T-helper 2 cell treated with Interferon-gamma antibody and Interleukin-4, amounts not matched to agents 100 ng/mL and 5 ng/mL, for 36 hours (primary cell): ENCODE measurements at regions not wholly inside any gene's neighbourhood (a gene's known extent, or its start where the extent isn't known, plus 50 kb on each side); places are given as distances from the start of the nearest gene placed in this dataset.

Experiments
- intact Hi-C: fragments of 100-400 bp; cut with micrococcal nuclease; formaldehyde crosslinking; loops from one replicate; pipeline ENCODE4 v1.15.1; 2023

DNA sequence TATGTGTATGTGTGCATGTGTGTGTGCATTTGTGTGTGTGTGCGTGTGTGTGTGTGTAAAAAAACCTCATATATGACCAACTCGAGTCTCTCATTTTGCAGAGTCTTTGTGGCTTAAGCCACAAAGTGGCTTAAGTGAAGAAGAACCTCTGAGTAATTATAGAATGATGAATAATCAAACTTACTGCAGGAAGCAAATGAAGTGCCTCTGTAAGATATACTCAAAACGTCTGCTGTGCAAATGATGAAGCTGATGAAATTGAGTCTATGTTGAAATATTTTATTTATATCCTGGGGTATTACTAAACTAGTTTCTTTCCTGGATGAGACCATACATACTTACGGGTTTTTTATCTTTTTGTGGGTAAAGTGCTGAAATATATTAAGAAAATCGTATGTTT, 1198.7 kb downstream of the PCDH7 start:
- intact Hi-C loops, result no loop called here

DNA sequence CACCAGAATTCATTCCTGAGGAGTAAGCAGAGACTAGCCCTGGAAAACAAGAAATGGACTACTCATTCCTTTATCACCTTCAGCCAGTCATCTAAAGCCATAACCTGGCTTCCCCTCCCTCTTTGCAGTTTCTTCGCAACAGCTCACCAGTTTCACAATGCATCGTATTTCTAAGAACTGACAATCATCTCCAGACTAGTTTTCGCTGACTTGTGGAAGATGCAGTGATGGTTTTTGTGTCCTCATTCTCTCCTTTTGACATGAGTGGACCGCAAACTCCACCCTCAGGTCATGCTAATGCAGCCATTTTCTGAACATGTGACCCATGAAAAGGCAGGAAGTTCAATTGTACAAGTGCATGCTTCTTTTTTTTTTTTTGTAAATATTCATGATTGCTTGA, 1203.5 kb downstream of the PCDH7 start:
- intact Hi-C loops, result no loop called here

DNA sequence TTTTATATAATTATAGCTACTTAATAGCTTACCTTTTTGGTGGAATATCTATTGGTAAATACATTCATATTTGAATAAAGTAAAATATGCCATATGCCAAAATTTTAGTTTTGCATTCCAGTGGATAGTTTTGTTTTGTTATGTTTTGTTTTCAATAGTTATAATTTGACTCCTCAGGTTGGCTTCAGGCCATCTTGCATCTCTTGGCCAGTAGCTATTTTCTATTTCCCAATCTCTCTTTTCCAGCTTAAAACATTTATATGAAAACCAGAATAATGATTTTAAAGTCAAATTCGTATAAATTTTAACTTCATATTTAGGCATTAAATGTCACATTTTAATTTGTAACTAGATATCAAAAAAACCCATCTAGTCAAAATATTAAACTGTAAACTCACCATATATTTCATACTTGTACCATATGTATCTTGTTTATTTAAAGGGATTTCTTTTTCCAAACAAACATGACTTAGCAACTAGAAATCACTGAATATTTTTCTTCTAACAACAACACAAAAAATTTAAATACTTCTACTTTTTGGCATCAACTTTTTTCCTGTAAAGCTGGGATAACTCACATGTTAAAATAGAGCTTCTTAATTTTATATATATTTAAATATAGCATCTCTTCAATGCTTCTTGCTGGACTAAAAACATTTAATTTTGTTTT, 1209.6 kb downstream of the PCDH7 start:
- intact Hi-C loops, result no loop called here

DNA sequence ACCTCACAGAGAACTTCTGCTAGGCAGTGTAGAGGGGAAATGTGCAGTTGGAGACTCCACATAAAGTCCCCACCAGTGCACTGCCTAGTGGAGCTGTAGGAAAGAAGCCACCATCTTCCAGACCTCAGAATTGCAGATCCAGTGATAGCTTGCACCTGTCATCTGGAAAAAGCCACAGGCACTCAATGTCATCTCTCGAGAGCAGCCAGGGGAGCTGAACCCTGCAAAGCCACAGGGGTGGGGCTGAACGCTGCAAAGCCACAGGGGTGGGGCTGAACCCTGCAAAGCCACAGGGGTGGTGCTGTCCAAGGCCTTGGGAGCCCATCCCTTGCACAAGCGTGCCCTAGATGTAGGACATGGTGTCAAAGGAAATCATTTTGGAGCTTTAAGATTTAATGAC, 1226.3 kb downstream of the PCDH7 start:
- intact Hi-C loops, result no loop called here

DNA sequence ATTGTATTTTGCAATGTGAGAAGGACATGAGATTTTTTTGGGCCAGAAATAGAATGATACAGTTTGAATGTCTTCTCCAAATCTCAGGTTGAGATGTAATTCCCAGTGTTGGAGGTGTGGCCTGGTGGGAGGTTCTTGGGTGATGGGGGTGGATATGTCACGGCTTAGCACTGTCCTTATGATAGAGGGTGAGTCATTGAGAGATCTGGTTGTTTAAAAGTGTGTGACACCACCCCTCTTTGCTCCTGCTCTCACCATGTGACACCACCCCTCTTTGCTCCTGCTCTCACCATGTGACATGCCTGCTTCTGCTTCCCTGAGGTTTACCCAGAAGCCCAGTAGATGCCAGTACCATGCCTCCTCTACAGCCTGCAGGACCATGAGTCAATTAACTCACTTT, 1226.9 kb downstream of the PCDH7 start:
- intact Hi-C loops, result no loop called here

DNA sequence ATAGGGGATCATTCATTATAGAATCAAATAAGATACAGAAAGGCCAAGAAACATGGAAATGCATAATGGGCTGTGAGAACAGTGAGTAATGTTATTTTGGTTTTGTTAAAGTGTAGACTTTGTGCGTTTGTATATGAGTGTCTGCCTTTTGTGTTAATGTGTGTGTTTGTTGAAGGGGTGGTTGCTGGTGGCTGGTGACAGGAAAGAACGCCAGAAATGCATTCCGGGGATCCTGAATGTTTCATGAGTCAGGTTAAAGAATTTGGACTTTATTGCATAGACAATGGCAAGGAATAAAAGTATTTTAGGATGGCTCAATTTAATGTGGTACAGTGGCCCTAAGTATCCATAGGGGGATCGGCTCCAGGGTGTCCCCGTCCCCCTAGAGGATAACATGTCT, 1228.9 kb downstream of the PCDH7 start:
- intact Hi-C loops, result no loop called here

DNA sequence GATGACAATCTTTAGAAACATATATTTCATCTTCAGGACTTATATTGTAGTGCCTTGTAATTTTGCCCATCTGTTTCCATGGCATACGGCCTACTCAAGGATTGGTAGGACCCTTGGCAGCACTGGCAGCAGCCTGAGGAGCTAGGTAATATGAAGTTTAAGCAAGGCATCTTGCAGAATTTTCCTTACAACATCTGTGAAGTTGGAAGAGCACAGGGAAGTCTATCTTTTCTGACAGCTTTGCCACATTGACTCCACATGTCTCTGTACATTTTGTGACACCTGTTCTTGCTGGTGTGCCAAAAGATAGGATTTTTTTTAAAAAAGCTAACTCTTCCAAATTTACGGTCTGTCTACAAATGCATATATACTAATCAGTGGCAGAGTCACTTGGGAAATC, 1235.2 kb downstream of the PCDH7 start:
- intact Hi-C loops, result no loop called here

DNA sequence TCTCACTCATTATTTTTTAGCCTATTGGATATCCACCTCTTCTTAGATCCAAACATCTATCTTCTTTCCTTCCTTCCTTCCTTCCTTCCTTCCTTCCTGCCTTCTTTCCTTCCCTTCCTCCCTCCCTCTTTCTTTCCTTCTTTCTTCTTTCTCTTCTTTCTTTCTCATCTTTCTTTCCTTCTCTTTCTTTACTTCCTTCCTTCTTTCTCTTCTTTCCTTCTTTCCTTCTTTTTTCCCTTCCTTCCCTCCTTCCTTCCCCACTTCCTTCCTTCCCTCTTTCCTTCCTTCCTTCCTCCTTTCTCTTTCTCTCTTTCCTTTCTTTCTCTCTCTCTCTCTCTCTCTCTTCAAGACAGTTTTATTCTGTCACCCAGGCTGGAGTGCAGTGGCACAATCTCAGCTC, 1239.8 kb downstream of the PCDH7 start:
- intact Hi-C loops, result no loop called here

DNA sequence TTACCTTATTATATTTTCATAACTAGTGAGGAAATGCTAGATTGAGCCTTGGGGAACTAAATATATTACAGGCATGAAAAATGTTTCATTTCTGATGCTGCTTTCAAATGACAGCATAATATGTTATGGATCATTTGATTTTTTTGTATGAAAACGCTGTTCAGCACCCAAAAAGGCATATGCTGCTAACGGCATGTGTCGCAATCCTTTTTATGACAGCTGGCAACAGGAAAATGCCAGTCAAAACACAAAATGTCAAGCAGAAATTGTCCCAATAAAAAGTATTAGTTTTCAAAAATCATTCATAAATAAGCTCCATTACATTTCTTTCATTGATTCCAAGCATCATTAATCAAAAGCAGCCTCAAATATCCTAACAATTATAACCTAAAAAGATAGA, 1244.5 kb downstream of the PCDH7 start:
- intact Hi-C loops, result no loop called here

DNA sequence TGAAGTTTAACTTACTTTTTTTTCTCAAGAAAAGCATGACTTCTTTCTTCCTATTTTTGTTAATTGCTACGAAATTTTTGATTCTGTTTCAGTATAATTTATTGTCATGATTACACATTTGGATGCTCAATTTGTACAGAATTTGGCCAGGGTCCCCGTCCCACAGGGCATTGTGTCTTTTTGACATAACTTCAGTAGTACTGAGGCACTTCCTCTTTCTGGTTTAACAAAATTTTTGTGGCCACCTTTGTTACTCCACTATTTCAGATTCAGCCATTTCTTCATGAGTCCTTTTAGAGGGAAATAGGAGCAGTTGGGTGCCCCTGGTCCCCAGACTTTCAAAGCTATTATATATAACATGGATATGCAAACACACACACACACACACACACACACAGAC, 1248.7 kb downstream of the PCDH7 start:
- intact Hi-C loops, result no loop called here

DNA sequence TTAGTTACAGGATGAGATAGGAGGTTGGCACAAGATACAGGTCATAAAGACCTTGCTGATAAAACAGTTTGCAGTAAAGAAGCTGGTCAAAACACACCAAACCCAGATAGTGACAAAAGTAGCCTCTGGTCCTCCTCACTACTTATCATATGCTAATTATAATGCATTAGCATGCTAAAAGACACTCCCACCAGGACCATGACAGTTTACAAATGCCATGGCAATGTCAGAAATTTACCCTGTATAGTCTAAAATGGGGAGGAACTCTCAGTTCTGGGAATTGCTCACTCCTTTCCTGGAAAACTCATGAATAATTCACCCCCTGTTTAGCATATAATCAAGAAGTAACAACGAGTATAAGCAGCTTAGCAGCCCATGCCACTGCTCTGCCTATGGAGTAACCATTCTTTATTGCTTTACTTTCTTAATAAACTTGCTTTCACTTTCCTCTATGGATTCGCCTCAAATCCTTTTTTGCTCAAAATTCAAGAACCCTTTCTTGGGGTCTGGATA, 1254.4 kb downstream of the PCDH7 start:
- intact Hi-C loops, result no loop called here

DNA sequence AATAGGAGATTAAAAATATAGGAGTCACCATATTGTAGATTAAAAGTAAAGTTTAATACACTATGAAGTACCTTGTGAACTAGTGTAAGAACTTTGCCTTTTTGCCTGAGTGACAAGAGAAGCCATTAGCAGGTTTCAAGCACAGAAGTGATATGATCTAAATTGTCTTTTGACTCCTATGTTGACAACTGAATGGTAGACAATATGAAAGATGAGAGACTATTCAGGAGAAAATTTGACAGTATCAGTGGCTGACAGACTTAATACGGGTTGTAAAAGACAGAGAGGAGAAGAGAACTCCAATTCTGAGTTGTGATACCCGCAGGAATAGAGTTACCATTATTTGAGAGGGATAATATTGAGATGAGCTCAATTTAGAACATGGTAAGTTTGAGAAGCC, 1259.8 kb downstream of the PCDH7 start:
- intact Hi-C loops, result no loop called here

DNA sequence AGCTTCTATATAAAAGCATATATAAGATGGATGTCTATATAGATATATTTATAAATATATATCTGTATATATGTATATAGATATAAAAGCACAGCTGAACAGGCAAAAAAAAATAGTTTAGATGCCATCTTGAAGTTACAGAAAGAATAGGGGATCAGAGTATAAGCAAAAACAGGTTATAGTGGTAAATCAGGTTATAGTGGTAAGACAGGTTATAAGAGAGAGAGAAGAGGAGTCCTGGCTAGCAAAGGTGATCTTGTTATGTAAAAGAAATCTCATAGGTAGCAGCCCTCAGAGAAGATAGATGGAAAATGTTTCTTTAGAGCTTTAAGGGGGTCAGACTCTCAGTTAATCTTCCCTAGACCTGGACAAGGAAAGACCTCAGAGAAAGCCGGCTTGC, 1263.1 kb downstream of the PCDH7 start:
- intact Hi-C loops, result no loop called here

DNA sequence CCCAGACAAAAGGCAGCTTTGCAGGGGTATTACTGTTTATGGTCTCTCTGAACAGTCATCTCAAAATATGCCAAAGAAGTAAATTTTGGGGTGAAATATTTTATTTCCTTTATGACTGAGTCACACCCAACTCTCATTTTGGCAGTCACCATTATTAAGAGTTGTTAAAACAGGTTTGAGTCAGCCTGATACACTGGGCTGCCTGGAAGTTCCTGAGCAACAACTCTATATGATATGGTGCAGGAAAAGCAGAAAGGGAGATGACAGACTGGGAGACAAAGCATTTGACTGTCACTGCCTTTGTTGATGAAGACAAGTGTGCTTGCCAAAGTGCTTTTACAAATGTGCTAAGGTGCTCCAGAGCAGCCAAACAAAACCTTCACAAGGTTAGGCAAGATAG, 1263.5 kb downstream of the PCDH7 start:
- intact Hi-C loops, result no loop called here

DNA sequence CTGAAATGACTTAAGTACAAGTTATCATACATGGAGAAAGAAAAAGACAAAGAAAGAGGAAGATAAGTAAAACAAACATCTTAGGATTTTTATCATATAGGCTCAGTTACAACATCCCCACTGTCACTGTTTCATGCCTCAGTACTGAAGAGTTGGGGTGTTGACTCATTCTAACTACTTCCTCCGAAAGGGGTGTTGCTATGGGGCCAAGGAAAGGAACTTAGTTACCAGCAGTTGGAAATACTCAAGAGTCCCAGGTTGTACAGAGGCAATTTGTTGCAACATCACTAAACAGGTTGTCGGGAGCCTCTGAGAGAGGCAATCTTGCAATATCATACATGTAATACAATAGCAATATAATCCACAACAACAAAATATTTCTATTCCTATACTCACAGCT, 1264.7 kb downstream of the PCDH7 start:
- intact Hi-C loops, result no loop called here

DNA sequence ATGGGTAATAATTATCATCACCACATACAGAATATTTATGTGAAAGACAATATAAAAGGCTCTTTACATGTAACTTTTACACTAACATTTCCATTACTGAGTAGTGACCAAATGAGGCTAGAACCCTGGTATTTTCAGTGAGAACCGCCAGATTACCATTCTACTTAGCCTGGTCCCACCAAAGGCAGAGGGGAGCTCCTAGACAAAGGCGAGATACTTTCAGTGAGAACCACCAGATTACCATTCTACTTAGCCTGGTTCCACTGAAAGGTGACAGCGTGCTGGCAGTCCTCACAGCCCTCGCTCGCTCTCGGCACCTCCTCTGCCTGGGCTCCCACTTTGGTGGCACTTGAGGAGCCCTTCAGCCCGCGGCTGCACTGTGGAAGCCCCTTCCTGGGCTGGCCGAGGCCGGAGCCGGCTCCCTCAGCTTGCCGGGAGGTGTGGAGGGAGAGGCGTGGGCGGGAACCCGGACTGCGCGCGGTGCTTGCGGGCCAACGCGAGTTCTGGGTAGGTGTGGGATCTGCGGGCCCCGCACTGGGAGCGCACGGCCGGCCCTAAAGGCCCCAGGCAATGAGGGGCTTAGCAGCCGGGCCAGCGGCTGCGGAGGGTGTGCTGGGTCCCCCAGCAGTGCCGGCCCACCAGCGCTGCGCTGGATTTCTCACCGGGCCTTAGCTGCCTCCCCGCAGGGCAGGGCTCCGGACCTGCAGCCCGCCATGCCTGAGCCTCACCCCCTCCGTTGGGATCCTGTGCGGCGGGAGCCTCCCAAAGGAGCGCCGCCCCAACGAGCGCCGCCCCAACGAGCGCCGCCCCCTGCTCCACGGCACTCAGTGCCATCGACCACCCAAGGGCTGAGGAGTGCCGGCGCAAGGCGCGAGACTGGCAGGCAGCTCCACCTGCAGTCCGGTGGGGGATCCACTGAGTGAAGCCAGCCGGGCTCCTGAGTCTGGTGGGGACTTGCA, 1276.1 kb downstream of the PCDH7 start:
- intact Hi-C loops, result no loop called here

DNA sequence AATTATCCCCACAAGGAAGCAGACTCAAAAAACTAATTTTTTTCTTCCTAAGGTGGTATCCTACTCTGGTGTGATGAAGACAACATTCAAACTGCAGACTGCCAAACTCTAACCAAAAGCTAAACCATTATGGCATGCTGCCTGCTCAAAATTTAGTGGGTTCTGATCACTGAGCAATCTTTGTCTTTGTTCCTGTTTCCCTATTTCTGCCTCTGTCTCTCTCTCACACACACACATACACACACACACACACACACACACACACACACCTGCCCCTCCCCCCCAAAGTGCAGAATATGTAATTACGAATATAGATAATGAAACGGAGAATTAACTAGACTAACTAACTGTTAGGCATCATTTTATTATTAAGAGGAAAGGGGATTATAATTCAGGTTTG, 1278.6 kb downstream of the PCDH7 start:
- intact Hi-C loops, result no loop called here

DNA sequence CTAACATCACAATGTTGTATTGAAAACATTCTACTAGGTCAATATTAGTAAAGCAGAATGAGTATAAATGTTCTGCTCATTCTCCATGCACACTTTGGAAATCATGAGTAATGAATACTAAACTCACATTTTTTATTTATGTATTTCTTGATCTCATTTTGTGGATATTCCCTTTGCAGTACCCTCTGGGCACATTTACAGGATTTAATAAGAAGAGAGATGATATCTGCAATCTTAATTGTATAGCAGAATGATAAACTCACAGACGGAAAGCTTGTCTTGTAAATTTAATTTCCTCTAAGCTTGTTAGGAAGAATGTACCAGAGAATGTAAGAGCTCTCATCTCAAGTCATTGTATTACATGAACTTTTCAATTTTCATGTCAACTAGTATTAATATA, 1279.7 kb downstream of the PCDH7 start:
- intact Hi-C loops, result no loop called here

DNA sequence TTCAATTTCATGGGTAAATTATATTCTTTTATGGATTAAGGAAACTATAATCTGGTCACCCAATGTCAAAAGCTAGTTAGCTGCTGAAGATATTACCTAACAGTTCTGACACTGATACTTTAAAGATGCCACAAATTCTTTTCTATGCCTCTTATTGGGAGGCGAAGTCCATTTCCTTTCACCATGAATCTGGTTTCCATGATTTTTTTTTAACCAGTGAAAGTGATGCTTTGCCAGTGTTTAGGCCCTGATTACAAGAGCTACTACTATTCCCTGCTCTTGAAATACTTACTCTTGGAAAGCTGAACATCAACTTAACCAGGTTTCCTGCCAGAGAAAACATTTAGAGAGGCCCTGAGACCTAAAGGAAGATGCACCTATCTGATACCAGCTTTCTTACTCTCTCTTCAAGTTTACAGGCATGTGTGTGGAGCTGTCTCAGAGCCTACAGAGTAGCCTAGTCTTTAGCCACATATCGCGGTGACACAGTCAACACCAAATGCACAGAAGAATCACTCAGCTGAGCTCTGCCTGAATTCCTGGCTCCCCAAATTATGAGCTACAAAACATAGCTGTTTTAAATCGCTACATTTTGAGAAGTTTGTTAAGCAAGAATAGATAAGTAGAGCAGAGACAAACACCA, 1280.8 kb downstream of the PCDH7 start:
- intact Hi-C loops, result no loop called here

DNA sequence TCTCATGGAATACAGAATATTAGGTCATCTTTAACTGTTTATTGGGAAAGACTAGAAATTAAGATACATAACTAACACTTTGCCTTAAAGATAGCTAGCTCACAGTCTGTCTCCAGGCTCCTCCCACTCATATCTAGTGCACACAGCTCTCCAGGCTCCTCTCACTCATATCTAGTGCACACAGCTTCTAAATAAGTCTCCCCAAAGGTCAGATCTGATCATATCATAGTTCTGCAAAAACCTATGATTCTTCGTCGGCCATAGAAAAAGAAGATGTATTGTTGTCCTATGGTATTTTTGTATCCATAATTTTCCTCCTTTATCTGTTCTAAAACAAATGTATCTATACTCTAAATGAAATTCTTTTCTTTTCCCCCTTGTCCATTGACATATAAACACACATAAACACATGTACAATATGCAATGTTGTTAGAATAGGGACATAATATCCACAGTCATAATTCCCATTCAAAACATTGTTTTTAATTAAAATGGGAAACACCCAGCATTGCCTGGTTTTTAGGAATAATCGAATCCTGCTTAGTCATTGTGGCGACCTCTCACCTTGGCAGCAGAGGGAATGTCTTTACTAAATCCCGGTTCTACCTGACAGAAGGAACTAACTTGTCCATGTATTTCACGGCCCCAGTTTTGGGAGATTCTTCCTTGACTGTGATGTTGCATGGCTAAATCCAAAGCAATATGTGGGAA, 1282.0 kb downstream of the PCDH7 start:
- intact Hi-C loops, result no loop called here

DNA sequence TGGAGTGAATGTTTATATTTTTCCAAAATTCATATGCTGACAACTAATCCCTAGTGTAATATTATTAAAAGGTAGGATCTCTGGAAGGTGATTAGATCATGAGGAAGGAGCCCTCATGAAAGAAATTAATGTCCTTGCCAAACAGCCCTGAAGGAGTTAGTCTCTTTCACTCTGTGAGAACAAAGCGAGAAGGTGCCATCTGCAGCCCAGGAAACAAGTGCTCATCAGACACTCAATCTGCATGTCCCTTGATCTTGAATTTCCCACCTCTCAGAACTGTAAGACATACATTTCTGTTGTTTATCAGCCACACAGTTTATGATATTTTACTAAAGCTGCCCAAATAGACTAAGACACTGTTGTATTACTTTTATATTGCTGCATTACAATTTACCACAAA, 1283.4 kb downstream of the PCDH7 start:
- intact Hi-C loops, result no loop called here

DNA sequence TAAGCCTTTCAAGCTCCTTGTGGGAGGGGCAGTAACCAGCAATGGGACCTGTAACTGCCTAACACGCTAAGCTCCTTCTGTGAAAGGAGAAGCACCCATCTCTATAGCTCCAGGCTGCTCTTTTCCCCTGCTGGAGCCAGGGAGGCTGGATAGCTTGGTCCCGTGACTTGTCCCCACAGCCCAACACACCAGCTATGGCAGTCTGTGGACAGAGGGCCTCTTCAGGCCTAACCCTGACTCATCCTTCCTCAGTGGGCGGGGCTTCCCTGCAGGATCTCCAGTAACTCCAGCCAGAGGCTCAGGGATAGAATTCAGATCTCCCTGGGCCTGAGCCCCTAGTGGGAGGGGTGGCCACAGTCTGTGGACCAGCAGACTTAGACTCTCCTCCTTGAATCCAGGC, 1290.1 kb downstream of the PCDH7 start:
- intact Hi-C loops, result no loop called here
